WI38 (cell line): ENCODE measurements at regions not wholly inside any gene's neighbourhood (a gene's known extent, or its start where the extent isn't known, plus 50 kb on each side); places are given as distances from the start of the nearest gene placed in this dataset.

Experiments used
- H3K4me3 ChIP-seq: 2 replicates; pipeline ENCODE4 v1.5.1; 2011; ENCODE audit warnings: low read depth, mild to moderate bottlenecking, control low read depth, low read length
- CTCF ChIP-seq: IDR thresholded peaks from 2 replicates; pipeline ENCODE4 v1.5.1; 2012; ENCODE audit warnings: low read depth, mild to moderate bottlenecking, control low read depth, low read length

GRCh38 chr3:72383883-72384282 is 464.4 kb downstream of the SHQ1 start:
- H3K4me3 ChIP-seq: no peak overlapping the region
- no peak for TF ChIP-seq CTCF

GRCh38 chr3:72383230-72383629 is 465.0 kb downstream of the SHQ1 start:
- H3K4me3 ChIP-seq: no peak overlapping the region
- no peak for TF ChIP-seq CTCF

GRCh38 chr3:72382460-72382859 is 465.8 kb downstream of the SHQ1 start:
- no peak overlapping the region for H3K4me3 ChIP-seq
- no peak for TF ChIP-seq CTCF

GRCh38 chr3:72381584-72381983 is 466.7 kb downstream of the SHQ1 start:
- no peak overlapping the region for H3K4me3 ChIP-seq
- TF ChIP-seq CTCF: no peak

- no peak for TF ChIP-seq CTCF
- no peak overlapping the region for H3K4me3 ChIP-seq
Measured at GRCh38 chr3:72380711-72381493, 467.3 kb downstream of the SHQ1 start.

- H3K4me3 ChIP-seq: no peak overlapping the region
- no peak for TF ChIP-seq CTCF
Measured at GRCh38 chr3:72380193-72380592, 468.1 kb downstream of the SHQ1 start.

- TF ChIP-seq CTCF: no peak
- no peak overlapping the region for H3K4me3 ChIP-seq
Measured at GRCh38 chr3:72379500-72380187, 468.6 kb downstream of the SHQ1 start.
